ENCODE measurements at regions not wholly inside any gene's neighbourhood (a gene's known extent, or its start where the extent isn't known, plus 50 kb on each side); places are given as distances from the start of the nearest gene placed in this dataset.
"Not testable (repeated sequence)": the region's sequence is repeated elsewhere in the genome, so short reads cannot be mapped to it uniquely, and the experiment has no call there.

- DNase-seq (ENCODE audit: low spot score), result no peak
Measured at GRCh38 chr6:51152594-51152993, 333.9 kb downstream of the TFAP2B start.

- DNase-seq (ENCODE audit: low spot score), result no peak
Measured at GRCh38 chr6:51153109-51153508, 334.4 kb downstream of the TFAP2B start.

GRCh38 chr6:51154925-51155324 is 336.3 kb downstream of the TFAP2B start:
- not testable (repeated sequence) for DNase-seq (ENCODE audit: low spot score)

GRCh38 chr6:51159260-51159659 is 340.6 kb downstream of the TFAP2B start:
- not testable (repeated sequence) for DNase-seq (ENCODE audit: low spot score)

GRCh38 chr6:51161752-51162151 is 343.1 kb downstream of the TFAP2B start:
- no peak for DNase-seq (ENCODE audit: low spot score)

- no peak for DNase-seq (ENCODE audit: low spot score)
Measured at GRCh38 chr6:51163843-51164529, 345.3 kb downstream of the TFAP2B start.

- no peak for DNase-seq (ENCODE audit: low spot score)
Measured at GRCh38 chr6:51166914-51167313, 348.2 kb downstream of the TFAP2B start.

GRCh38 chr6:51167468-51167867 is 348.8 kb downstream of the TFAP2B start:
- no peak for DNase-seq (ENCODE audit: low spot score)

- DNase-seq (ENCODE audit: low spot score), result no peak
Measured at GRCh38 chr6:51182827-51183226, 364.2 kb downstream of the TFAP2B start.

GRCh38 chr6:51184046-51184445 is 365.4 kb downstream of the TFAP2B start:
- DNase-seq (ENCODE audit: low spot score), result no peak

GRCh38 chr6:51193163-51193562 is 374.5 kb downstream of the TFAP2B start:
- DNase-seq (ENCODE audit: low spot score), result not testable (repeated sequence)

- DNase-seq (ENCODE audit: low spot score), result no peak
Measured at GRCh38 chr6:51199105-51199552, 380.5 kb downstream of the TFAP2B start.

GRCh38 chr6:51199733-51200260 is 381.1 kb downstream of the TFAP2B start:
- no peak for DNase-seq (ENCODE audit: low spot score)

- no peak for DNase-seq (ENCODE audit: low spot score)
Measured at GRCh38 chr6:51200676-51201075, 382.0 kb downstream of the TFAP2B start.

- not testable (repeated sequence) for DNase-seq (ENCODE audit: low spot score)
Measured at GRCh38 chr6:51202653-51203052, 384.0 kb downstream of the TFAP2B start.

GRCh38 chr6:51203504-51203903 is 384.8 kb downstream of the TFAP2B start:
- DNase-seq (ENCODE audit: low spot score), result no peak

- not testable (repeated sequence) for DNase-seq (ENCODE audit: low spot score)
Measured at GRCh38 chr6:51206686-51207085, 388.0 kb downstream of the TFAP2B start.

- no peak for DNase-seq (ENCODE audit: low spot score)
Measured at GRCh38 chr6:51209651-51210050, 391.0 kb downstream of the TFAP2B start.

GRCh38 chr6:51213811-51214210 is 395.1 kb downstream of the TFAP2B start:
- no peak for DNase-seq (ENCODE audit: low spot score)

- no peak for DNase-seq (ENCODE audit: low spot score)
Measured at GRCh38 chr6:51214442-51214841, 395.8 kb downstream of the TFAP2B start.

- no peak for DNase-seq (ENCODE audit: low spot score)
Measured at GRCh38 chr6:51218181-51218580, 399.5 kb downstream of the TFAP2B start.

- DNase-seq (ENCODE audit: low spot score), result not testable (repeated sequence)
Measured at GRCh38 chr6:51224580-51225240, 406.0 kb downstream of the TFAP2B start.

GRCh38 chr6:51241376-51241775 is 422.7 kb downstream of the TFAP2B start:
- DNase-seq (ENCODE audit: low spot score), result no peak

Data from globus pallidus (tissue), 1 donor.